ENCODE measurements at regions not wholly inside any gene's neighbourhood (a gene's known extent, or its start where the extent isn't known, plus 50 kb on each side); places are given as distances from the start of the nearest gene placed in this dataset.

DNA sequence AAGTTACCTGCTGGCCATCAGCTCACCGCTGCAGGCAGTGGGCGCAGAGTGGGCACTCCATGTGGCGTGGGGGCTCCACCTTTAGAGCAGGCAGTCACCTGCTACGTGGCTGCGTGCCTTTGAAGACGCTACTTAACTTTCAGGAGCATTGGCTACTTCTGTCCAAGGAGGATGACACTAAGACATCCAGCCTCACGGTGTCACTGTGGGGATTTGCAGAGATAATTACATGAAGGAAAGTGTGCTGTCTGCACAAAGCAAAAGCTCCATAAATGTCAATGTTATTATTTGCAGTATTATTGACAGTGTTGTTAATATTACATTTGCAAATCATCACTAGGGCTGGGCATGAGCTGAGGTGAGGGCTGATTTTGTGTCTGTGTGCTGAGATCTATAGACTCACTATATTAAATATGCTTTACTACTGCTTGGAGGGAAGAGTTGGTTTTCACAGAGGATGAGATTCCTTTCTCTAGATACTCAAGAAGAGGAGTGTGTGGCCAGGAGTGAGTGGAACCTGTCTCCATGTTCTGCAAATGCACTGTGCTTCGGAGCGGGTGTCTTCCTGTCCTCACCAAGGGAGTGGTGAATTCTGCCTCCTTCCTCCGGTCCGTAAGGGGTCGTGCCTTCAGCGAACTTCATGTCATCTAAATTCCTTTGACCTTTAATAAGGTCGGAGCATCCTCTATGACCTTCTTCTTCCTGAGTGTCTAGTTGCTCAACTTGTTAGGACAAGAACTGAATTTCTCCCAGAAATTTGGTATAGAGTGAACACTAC, 165.8 kb upstream of the SYNDIG1 start:
- no peak for DNase-seq
- in situ Hi-C loops (cut with HindIII; ENCODE audit: low pct_ligation_motif_present, low pct_unique_long_range_greater_than_20kb, low sequenced_read_pairs): no loop called here

DNA sequence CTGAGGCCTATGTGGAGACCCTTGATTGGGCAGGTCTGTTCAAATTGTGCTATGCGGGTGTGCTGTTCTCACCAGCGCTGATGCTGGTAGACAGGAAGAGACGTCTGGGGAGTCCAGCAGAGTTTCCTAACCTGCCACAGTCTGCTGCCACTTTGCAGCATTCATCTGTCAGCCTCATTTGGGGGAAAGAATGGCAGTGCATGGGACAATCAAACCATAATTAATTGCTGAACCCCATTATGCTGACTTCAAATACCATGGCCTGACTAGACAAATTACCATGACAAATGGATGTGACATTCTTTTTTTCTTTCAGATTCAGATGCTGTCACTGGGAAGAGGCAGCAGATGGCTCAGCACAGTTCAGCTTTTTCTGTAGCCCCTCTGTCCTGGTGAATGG, 171.4 kb upstream of the SYNDIG1 start:
- in situ Hi-C loops (cut with HindIII; ENCODE audit: low pct_ligation_motif_present, low pct_unique_long_range_greater_than_20kb, low sequenced_read_pairs): no loop called here
- no peak for DNase-seq

DNA sequence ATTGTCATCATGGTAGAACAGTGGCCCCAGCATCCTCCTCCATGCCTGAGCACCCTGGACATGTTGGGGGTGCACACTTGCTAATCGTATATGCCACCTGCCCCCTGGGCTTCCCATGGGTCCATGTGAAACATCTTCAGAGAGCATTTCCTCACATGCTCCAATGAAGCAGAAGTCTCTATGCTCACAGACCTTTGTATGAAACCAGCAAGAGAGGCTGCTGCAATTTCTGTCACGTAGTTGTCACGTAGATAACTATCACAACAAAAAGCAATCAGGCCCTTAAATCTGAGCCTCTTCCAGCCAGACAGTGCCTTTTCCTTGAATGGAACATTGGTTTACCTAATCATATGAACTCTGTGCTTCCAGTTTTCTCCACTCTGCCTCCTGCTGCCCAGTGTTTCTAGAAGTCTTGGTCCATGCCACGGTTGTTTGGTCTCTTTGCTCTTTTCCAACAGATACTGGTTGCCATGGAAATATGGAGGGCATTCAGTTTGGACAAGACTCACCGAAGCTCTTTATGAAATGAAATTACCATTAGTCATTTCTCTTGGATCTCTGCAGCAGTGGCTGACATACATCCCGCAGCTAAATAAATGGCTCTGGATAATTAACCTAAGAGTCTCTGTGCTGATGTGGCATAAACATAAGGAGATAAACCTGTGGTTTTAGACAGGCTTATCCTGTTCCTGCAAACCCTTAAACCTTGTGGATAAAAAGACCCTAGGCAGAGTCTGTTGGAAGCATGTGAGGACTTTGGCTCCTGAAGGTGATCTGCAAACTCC, 172.8 kb upstream of the SYNDIG1 start:
- no peak for DNase-seq
- in situ Hi-C loops (cut with HindIII; ENCODE audit: low pct_ligation_motif_present, low pct_unique_long_range_greater_than_20kb, low sequenced_read_pairs): no loop called here

DNA sequence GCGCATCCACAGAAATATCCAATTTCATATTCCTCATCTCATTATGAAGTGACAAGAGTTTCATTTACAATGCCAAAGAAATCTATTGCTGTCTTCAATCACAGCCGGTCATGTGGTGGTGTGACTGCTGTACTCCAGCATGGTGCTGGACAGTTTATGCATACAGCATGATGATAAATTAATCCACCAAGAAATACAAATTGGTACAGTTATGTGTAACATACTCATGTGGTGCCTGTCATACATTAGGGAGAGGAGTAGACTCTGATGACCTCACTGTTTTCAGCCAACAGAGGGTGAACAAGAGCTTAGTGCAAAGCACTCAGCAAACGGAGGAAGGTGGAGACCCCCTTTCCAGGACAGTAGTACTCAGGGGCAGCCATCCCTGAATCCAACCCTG, 178.4 kb upstream of the SYNDIG1 start:
- in situ Hi-C loops (cut with HindIII; ENCODE audit: low pct_ligation_motif_present, low pct_unique_long_range_greater_than_20kb, low sequenced_read_pairs): no loop called here
- DNase-seq: no peak

DNA sequence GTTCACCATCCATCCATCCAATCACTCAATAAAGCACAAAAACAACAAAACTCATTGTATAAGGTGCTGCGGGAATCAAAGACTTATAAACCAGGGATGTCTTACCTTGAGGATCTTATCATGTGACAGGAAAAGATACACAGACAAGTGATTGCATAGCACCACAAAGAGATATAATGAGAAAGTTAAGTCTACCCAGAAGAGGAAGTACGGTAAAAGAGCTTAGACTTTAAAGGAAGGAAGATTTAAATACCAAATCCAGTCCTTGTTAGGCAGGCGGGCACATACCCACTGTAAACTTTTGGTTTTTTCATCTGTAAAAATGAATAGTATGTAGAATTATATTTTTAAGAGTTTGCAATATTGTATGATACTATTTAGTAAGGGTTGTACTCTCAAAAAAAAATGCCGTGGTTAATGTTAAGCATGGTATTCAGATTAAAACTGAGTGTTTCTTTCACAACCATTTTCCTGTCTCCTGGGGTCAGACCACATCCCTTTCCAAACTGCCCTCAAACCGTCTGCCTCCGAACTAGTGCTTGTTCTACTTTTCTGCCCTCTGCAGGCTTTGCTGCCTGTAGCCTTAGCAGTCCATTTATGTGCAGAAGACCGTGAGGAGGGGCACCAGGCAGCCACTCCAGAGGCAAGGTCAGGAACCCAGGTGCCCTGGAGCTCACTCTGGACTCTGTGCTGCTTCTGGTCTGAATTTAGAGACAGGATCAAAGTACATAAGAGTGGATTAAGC, 179.5 kb upstream of the SYNDIG1 start:
- in situ Hi-C loops (cut with HindIII; ENCODE audit: low pct_ligation_motif_present, low pct_unique_long_range_greater_than_20kb, low sequenced_read_pairs): no loop called here
- DNase-seq: no peak

DNA sequence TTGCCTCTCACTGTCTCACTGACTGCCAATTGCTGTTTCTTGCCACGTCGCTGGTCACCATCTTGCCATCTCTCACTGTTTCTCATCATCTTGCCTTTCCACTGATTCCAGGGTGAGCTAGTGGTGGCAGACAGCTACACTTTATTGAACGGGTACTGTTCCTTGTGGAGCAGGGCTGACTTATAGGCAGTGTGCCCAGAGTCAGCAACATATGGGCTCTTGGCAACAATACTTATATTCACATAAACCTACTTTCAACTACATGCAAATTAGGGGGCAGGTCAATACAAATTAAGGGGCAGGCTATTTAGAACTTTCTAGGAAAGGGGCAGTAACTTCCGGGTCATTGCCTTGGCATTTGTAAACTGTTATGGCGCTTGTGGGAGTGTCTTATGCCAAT, 186.2 kb upstream of the SYNDIG1 start:
- in situ Hi-C loops (cut with HindIII; ENCODE audit: low pct_ligation_motif_present, low pct_unique_long_range_greater_than_20kb, low sequenced_read_pairs): no loop called here
- DNase-seq: no peak

DNA sequence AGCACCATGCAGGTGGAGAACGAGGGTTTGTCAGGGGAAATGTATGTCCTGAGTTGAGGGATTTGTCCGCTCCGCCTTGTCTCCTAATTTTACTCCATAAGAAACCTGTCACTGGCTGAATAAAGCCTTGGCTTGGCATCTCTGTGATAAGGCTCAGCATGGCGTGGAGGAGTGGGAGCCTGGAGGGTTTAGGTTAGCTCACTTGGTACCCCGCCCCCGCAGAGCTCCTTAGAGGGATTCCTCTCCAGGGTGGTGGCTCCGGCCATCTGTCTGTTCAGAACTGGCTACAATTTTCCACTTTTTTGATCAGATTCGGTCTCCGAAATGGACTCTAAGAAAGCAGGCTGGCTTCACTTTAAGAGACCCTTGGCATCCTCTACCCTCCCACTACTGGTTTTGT, 192.2 kb upstream of the SYNDIG1 start:
- no peak for DNase-seq
- in situ Hi-C loops (cut with HindIII; ENCODE audit: low pct_ligation_motif_present, low pct_unique_long_range_greater_than_20kb, low sequenced_read_pairs): no loop called here

DNA sequence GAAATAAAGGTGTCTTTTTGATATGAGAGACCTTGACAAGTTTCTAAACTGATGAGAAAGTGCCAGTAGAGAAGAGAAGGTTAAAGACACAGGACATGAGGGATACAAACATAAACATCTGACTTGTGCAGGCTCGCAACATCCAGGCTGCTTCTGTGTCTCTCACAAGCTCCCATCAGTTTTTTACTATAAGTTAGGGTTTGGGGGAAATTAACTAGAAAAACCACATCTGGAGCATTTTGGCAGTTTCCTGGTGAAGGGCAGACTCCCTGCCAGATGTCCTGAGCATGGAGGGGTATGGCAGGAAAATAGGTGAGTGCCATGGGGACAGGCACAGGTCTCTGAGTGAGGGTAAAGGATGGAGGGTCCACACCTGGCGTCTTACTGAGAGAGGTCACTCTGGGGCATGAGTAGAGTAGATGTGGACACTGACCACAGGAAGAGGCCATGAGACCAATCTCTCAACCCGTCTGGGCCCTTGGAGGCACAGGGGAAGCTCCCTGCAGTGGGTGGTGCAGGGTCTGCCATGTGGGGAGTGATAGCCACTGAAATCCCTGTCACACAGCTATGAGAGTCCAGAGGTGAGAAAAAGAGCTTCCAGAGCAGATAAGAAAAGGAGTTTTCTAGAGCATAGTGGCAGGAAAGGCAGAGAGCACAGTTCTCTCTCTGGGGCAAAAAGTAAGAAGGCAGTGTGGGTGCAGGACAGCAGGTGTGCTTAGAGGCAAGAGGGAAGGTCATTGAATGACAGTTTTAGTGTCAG, 193.3 kb upstream of the SYNDIG1 start:
- in situ Hi-C loops (cut with HindIII; ENCODE audit: low pct_ligation_motif_present, low pct_unique_long_range_greater_than_20kb, low sequenced_read_pairs): no loop called here
- DNase-seq: no peak

DNA sequence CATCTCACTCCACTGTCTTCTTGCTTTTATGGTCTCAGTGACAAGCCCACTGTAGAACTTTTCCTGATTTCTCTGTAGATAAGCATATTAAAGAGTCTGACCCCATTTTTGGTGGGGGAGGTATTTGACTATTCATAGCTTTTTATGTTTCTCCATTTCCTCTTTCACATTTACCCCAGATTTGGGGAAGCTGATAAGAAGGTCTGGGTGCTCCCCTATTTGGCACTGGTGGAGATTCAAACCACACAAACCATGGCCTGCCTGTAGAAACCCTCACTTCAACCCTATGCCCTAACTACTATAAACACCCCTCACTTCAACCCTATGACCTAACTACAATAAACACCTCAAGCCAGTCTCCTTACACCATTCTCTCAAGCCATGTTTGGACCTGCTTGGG, 196.2 kb upstream of the SYNDIG1 start:
- in situ Hi-C loops (cut with HindIII; ENCODE audit: low pct_ligation_motif_present, low pct_unique_long_range_greater_than_20kb, low sequenced_read_pairs): no loop called here

DNA sequence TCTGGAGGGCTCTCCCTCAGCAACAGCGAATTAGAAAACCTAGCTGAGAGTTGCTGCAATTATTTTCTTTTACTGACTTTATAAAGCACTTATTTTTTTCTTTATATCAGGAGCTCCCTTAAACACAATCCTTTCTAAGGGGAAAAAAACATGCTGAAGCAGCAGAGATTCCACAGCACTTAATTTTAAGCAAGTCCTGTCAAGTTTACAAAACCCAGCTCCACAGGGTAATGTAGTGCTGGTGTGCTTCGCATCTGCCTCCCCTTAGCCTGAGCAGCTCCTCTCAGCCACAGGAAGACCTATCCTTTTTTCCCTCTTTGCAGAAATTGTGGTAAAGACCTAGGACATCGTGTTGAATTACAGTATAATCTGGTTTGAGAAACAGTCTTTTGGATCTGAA, 208.1 kb upstream of the SYNDIG1 start:
- no peak for DNase-seq
- in situ Hi-C loops (cut with HindIII; ENCODE audit: low pct_ligation_motif_present, low pct_unique_long_range_greater_than_20kb, low sequenced_read_pairs): no loop called here

More for the DNA sequence above, 196.2 kb upstream of the SYNDIG1 start:
- DNase-seq: no peak

DNA sequence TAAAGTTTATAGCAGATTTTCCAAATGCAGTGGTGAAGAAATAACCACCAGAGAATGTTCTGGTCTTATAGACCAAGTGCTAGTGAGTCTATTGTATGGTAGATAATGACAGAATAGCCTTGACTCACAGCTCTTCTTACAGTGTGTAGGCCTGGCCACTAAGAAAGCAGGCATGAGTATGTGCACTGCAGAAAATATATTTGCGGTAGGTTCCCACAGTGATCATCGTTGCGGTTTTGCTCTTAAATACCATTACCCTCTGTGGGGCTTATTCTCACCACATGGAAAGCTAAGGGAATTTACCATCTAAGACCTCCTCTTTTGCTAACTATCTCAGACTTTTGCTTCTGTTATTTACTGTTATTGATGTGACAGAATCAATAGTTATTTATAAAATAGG, 212.3 kb upstream of the SYNDIG1 start:
- in situ Hi-C loops (cut with HindIII; ENCODE audit: low pct_ligation_motif_present, low pct_unique_long_range_greater_than_20kb, low sequenced_read_pairs): no loop called here
- no peak for DNase-seq

DNA sequence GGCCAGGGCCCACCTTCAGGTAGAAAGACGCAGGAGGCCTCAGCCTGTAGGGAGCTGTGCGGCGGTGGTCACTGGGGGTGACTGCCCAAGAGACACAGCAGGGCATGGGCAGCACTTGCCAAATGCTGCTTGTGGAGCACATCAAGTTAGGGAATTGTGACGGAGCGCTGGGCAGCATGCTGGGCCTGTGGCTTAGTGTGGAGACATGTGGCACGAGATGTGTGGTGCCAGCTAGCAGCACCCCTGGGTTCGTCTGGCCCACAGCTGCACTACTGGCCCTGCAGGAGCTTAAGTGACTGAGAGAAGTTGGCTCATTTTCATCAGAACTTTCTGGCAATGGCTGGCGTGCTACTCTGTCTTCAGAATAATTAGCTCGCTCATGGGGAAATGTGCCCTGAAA, 213.1 kb upstream of the SYNDIG1 start:
- in situ Hi-C loops (cut with HindIII; ENCODE audit: low pct_ligation_motif_present, low pct_unique_long_range_greater_than_20kb, low sequenced_read_pairs): no loop called here
- no peak for DNase-seq

DNA sequence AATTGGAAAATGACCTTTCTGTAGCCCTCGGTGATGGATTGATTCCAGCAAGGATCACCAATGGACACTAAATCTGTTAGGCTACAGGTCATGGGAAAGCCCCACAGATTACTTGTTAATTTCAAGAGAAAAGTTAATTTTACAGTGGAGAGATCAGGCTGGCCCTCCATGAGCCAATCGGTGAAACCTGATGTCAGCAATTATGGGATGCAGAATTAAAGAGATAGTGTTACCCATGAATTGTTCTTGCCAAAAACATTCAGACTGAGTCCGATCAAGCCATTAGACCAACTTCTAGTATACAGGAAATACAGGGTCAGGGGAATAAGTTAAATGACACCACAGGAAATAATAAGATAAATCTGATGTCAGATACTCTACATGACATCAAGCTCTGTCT, 214.9 kb upstream of the SYNDIG1 start:
- DNase-seq: no peak
- in situ Hi-C loops (cut with HindIII; ENCODE audit: low pct_ligation_motif_present, low pct_unique_long_range_greater_than_20kb, low sequenced_read_pairs): no loop called here

DNA sequence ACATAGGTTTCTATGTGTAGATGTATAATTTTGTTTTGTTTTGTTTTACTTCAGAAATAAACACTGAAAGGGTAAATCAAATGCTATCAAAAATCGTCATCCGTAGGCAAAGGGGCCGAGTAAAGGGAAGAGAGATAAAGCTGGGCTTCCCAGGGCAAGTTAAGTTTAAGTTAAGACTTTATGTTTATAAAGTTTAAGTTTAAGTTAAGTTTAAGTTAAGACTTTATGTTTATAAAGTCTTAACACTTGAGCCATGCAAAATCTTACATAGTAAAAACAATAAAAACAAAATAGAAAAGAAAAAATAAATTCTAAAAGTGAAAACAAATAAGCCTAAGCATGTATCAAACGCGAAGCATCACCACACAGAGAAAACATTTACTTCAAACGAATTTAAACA, 216.1 kb upstream of the SYNDIG1 start:
- no peak for DNase-seq
- in situ Hi-C loops (cut with HindIII; ENCODE audit: low pct_ligation_motif_present, low pct_unique_long_range_greater_than_20kb, low sequenced_read_pairs): no loop called here

DNA sequence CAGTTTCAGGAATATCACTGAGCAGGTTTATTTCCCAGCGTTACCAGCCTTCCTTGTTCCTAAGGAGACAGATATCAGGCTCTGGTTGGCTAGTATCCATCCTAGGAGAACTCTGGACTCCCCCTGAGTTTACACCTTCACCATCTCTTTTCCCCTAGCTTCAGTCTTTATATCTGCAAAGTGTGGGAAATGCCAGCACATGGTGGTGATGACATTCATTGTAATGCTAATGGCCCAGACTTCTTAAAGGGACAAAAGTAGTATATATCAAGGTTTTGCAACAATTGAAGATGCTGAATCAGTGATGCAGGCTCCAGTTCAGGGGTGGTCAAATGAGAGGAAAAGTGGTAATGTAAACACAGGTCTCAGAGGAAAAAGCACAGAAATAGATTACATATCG, 224.3 kb upstream of the SYNDIG1 start:
- in situ Hi-C loops (cut with HindIII; ENCODE audit: low pct_ligation_motif_present, low pct_unique_long_range_greater_than_20kb, low sequenced_read_pairs): no loop called here
- DNase-seq: no peak

DNA sequence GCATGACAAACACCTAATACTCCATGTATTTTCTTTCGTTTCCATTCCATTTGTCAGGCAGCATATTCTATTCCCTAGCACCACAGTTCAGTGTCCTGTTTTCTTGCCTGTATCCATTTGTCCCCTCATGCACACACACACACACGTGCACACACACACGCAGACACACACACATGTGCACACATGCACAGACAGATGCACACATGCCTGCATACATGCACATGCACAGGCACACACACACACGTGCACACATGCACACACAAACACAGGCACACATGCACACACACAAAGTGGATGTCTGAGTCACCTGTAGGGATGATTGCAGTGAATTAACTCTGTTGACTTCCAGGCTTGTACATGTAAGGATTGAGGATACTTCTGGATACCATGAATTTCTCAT, 226.7 kb upstream of the SYNDIG1 start:
- in situ Hi-C loops (cut with HindIII; ENCODE audit: low pct_ligation_motif_present, low pct_unique_long_range_greater_than_20kb, low sequenced_read_pairs): no loop called here
- no peak for DNase-seq

DNA sequence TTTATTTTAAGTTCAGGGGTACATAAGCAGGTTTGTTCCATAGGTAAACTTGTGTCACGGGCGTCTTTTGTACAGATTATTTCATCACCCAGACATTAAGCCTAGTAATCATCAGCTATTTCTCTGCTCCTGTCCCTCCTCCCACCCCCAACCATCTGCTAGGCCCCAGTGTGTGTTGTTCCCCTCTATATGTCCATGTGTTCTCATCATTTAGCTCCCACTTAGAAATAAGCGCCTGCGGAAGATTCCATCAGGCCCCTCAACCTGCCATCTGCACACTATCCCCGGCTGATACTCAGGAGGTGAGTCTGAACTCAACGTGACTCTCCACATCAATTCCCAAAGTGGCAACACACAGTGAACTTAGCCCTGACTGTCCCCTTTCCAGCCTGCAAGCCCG, 228.0 kb upstream of the SYNDIG1 start:
- DNase-seq: no peak
- in situ Hi-C loops (cut with HindIII; ENCODE audit: low pct_ligation_motif_present, low pct_unique_long_range_greater_than_20kb, low sequenced_read_pairs): no loop called here

DNA sequence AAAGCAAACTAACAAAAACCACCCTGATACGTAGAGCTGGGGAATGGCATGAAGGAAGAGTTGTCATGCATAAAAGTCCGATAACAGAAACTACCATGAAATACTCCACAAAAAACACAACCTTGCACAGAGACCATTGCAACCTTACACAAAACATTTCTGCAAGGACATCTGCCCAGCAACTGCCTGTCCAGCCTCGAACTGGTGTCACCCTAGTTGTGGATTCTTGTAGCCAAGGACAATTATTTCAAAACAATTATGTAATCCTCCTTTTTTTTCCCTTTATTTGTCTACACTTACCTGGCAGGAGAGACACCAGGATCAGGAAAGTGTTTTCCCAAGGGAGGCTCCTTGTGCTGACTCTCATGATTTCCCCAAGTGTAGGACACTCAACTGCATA, 232.5 kb upstream of the SYNDIG1 start:
- in situ Hi-C loops (cut with HindIII; ENCODE audit: low pct_ligation_motif_present, low pct_unique_long_range_greater_than_20kb, low sequenced_read_pairs): no loop called here
- no peak for DNase-seq

DNA sequence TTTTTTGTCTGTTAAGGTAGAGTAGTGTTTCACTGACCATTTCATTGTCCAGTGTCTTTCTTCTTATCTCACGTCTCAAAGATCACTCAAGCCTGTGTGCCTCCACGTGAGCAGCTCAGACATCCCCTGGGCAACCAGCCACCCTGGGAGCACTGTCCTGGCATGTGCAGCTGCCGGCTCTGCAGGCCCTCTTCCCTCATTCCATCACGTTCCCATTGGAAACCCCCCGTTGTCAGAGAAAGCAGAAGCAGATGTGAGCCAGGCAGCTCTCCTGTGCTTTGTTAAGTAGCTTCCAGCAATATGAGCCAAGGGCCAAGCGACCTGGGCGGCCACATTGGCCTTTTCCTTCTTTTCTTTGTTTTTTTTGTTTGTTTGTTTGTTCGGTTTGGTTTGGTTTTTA, 233.2 kb upstream of the SYNDIG1 start:
- in situ Hi-C loops (cut with HindIII; ENCODE audit: low pct_ligation_motif_present, low pct_unique_long_range_greater_than_20kb, low sequenced_read_pairs): no loop called here
- DNase-seq: no peak
